ENCODE measurements at regions not wholly inside any gene's neighbourhood (a gene's known extent, or its start where the extent isn't known, plus 50 kb on each side); places are given as distances from the start of the nearest gene placed in this dataset.
"Not testable (repeated sequence)": the region's sequence is repeated elsewhere in the genome, so short reads cannot be mapped to it uniquely, and the experiment has no call there.

DNA sequence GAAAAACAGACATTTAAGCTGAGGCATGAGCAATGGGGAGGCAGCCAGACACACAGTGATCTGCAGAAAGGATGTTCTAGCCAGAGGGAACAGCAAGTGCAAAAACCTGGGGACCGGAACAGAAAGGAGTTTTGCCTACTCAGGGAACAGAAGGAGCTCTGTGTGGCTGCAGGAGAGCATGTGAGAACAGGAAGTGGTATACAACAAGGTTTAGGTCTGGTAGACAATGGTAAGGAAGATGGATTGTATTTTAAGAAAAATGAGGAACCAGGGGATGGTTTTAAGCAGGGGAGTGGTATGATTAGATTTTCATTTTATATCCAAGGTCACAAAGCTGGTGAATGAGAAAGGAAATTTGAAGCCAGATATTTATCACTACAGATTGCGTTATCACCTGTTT lies 157.5 kb downstream of the UNC5CL start:
- Histone ChIP-seq H3K4me3 (no peak overlapping the region), H3K27ac (no peak overlapping the region)
- DNase-seq (ENCODE audit: low spot score), result no peak
- TF ChIP-seq, protein P1, sequence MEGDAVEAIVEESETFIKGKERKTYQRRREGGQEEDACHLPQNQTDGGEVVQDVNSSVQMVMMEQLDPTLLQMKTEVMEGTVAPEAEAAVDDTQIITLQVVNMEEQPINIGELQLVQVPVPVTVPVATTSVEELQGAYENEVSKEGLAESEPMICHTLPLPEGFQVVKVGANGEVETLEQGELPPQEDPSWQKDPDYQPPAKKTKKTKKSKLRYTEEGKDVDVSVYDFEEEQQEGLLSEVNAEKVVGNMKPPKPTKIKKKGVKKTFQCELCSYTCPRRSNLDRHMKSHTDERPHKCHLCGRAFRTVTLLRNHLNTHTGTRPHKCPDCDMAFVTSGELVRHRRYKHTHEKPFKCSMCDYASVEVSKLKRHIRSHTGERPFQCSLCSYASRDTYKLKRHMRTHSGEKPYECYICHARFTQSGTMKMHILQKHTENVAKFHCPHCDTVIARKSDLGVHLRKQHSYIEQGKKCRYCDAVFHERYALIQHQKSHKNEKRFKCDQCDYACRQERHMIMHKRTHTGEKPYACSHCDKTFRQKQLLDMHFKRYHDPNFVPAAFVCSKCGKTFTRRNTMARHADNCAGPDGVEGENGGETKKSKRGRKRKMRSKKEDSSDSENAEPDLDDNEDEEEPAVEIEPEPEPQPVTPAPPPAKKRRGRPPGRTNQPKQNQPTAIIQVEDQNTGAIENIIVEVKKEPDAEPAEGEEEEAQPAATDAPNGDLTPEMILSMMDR (IDR thresholded peaks at IDR 0.05), result no peak

DNA sequence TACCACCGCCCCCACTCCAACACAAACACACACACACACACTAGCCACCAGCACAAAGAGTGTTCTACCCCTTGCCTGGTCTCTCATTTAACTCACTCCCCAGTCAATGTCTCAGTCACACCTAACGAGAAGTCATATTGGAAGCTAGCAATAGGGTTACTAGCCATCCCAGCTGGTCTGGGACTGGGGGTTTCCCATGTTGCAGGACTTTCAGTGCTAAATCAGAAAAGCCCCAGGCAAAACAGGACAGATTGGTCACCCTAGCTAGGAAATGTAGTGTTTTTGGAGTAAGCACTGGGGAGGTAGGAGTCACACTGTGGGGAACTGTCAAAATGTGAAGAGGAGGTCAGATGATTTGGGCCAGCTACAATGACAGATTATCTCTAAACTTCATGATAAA lies 158.1 kb downstream of the UNC5CL start:
- no peak for DNase-seq (ENCODE audit: low spot score)
- Histone ChIP-seq H3K4me3 (no peak overlapping the region), H3K27ac (no peak overlapping the region)
- TF ChIP-seq, protein P1 (IDR thresholded peaks at IDR 0.05), result no peak

DNA sequence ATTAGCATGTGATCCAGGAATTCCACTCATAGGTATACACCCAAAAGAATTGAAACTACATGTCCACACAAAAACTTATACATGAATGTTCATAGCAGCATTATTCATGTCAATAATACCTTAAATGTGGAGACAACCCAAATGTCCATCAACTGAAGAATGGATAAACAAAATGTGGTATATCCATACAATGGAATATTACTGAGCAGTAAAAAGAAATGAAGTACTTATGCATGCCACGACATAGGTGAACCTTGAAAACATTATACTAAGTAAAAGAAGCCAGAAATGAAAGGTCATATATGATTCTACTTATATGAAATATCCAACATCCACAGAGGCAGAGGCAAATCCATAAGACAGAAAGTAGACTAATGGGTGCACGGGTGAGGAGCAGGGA lies 159.9 kb downstream of the UNC5CL start:
- DNase-seq (ENCODE audit: low spot score), result no peak
- Histone ChIP-seq H3K27ac (no peak overlapping the region), H3K4me3 (no peak overlapping the region)
- TF ChIP-seq, protein P1 (IDR thresholded peaks at IDR 0.05), result no peak

DNA sequence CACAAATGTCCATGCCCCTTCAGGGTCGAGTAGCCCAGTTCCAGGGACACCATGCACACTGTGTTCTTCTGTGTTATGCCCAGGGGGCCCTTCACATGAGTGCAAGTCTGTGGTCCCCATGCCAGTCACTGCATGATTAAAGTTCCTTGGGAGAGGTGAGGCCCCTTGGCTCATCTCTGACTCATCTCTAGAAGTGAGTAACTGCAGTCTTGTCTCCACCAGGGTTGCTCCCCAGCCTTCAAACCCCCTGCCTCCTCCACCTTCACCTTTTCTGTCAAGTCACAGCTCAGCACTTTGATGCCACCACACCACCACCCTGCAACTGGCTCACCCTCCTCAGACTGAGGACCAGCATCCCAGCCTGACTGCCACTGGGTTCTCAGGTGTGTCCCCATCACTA lies 161.7 kb downstream of the UNC5CL start:
- H3K4me3 ChIP-seq, result no peak overlapping the region
- no peak for DNase-seq (ENCODE audit: low spot score)
- TF ChIP-seq, protein P1 (IDR thresholded peaks at IDR 0.05), result no peak
- H3K27ac ChIP-seq, result no peak overlapping the region

DNA sequence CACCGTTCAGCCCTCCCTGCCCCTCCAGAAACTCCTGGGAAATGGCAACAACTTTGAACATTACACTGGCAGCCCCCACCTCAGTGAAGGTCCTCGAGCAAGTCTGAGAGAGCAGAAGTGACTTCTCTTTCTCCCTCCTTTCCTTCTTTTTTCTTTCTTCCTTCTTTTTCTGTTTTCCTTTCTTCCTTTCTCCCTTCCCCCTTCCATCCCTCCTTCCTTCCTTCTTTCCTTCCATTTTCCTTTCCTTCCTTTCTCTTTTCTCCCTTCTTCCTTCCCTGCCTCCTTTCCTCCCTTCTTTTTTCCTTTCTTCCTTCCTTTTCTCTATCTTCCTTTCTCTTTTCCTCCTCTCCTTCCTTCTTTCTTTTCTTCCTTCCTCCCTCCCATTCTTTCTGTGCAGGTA lies 162.7 kb downstream of the UNC5CL start:
- TF ChIP-seq, protein P1 (IDR thresholded peaks at IDR 0.05), result no peak
- H3K4me3 ChIP-seq, result no peak overlapping the region
- no peak for DNase-seq (ENCODE audit: low spot score)
- no peak overlapping the region for H3K27ac ChIP-seq

DNA sequence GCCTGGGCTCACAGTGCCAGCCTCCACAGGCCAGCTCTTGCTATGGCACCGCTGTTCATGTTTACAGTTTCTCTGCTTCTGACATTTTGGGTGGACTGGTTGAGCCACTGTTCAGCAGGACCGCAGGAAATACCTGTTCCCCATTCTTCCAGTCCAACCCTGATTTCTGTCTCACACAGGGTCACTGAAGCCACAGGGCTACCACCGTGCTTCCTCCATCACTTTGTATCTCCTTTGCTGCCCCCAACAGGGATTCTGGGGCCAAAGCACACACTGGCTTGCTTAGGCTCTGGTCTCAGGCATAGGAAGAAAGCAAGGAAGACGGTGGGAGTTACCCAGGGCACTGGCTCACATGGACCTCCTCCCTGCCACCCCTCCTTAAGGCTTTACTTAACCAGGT lies 164.5 kb downstream of the UNC5CL start:
- Histone ChIP-seq H3K4me3 (no peak overlapping the region), H3K27ac (no peak overlapping the region)
- no peak for DNase-seq (ENCODE audit: low spot score)
- TF ChIP-seq, protein P1 (IDR thresholded peaks at IDR 0.05), result no peak

DNA sequence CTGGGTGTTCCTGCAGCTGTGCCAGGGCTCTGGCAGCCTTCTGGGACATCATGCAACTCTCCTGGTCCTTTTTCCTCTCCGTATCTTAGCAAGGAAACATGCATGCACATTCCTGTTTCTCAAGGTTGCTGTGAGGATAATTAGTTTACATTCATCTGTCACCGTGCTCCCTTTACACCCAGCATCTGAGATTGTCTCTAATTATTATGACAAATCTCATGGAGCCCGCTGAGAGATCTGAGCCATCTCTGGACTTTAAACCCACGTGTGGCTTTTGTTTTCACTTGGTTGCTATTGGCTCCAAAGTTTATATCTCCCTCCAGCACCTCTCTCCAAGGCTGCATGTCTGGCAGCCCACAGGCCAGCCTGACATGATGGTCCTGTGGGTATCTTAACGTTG lies 167.6 kb downstream of the UNC5CL start:
- TF ChIP-seq, protein P1 (IDR thresholded peaks at IDR 0.05), result no peak
- Histone ChIP-seq H3K27ac (no peak overlapping the region), H3K4me3 (no peak overlapping the region)
- DNase-seq (ENCODE audit: low spot score), result no peak

DNA sequence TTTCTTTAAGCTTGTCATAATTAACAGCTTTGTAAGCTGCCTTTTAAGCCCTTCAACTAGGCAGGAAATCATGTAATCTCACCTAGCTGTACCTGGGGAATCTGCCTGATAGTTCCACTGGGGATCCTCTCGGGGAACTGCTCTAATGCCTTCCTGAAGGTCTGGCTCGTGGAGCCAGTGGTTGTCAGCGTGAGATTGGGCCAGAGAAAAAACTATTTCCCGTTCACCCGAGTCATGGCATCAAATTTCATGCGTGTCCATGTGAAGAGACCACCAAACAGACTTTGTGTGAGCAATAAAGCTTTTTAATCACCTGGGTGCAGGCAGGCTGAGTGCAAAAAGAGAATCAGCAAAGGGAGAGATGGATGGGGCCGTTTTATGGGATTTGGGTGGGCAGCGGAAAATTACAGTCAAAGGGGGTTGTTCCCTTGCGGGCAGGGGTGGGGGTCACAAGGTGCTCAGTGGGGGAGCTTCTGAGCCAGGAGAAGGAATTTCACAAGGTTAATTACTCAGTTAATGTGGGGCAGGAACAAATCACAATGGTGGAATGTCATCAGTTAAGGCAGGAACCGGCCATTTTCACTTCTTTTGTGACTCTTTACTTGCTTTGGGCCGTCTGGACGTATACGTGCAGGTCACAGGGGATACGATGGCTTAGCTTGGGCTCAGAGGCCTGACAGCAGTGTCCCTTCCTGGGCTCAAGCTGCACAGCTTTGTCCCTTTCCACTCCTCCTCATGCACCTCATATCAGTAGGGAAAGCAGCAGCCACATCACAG lies 170.7 kb downstream of the UNC5CL start:
- H3K27ac ChIP-seq; DNase-seq (ENCODE audit: low spot score); H3K4me3 ChIP-seq: not testable (repeated sequence)

DNA sequence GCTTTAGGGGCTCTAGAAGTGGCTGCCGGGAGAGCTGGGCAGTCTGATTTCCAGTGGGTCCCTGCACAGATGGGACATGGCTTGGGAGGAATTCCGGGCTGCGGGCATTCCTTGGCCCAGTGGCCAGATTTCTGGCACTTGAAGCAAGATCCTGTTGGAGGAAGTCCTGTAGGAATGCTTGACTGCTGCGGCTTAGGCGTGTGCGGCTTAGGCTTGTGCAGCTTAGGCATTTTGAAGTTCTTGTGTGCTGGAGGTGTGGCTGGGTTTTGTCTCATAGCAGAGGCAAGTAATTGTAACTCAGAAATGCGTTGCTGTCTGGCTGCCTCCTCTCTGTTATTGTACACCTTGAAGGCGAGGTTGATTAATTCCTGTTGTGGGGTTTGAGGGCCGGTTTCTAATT lies 171.5 kb downstream of the UNC5CL start:
- not testable (repeated sequence) for H3K4me3 ChIP-seq; H3K27ac ChIP-seq; DNase-seq (ENCODE audit: low spot score)

DNA sequence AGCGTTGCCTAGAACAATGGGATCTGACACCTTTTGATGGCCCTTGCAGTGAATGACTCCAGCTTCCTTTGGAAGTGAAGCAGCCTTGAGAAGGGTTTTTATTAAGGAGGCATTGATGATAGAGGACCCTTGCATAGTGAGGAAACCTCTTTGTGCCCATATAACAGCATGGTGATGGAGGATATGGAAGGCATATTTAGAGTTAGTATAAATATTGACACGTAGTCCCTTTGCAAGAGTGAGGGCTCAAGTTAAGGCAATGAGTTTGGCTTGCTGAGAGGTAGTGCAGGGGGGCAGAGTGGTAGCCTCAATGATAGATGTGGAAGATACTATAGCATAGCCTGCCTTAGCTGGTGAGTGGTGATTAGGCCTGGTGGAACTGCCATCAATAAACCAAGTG lies 173.8 kb downstream of the UNC5CL start:
- H3K27ac ChIP-seq; DNase-seq (ENCODE audit: low spot score); H3K4me3 ChIP-seq: not testable (repeated sequence)

Data from coronary artery (tissue), 2 donors.